Progenitor cell of endocrine pancreas (in vitro differentiated cells): ENCODE measurements at regions not wholly inside any gene's neighbourhood (a gene's known extent, or its start where the extent isn't known, plus 50 kb on each side); places are given as distances from the start of the nearest gene placed in this dataset.
A peak's percentile ranks its signal among the peaks of the same experiment; 100 is the strongest.

Experiments
- DNase-seq: peaks from one replicate; pipeline ENCODE4 v3.0.0; 2021; ENCODE audit warnings: low spot score; ENCODE audit not compliant: unreplicated experiment
- H3K27ac Mint-ChIP-seq: 2 replicates; pipeline ENCODE4 v1.8.0; 2021; ENCODE audit warnings: mild to moderate bottlenecking, moderate library complexity, mixed read lengths
- H3K27me3 Mint-ChIP-seq: 2 replicates; pipeline ENCODE4 v1.8.0; 2021; ENCODE audit warnings: mixed read lengths
- H3K36me3 Mint-ChIP-seq: 2 replicates; pipeline ENCODE4 v1.8.0; 2022; ENCODE audit warnings: mixed read lengths; ENCODE audit not compliant: insufficient read depth
- H3K4me1 Mint-ChIP-seq: 2 replicates; pipeline ENCODE4 v1.8.0; 2021; ENCODE audit warnings: low read depth, mixed read lengths
- H3K4me3 Mint-ChIP-seq: 2 replicates; pipeline ENCODE4 v1.8.0; 2021; ENCODE audit warnings: low read depth, mild to moderate bottlenecking, moderate library complexity, mixed read lengths
- H3K9me3 Mint-ChIP-seq: 2 replicates; pipeline ENCODE4 v1.8.0; 2021; ENCODE audit warnings: low read depth, mixed read lengths
- TF ChIP-seq, protein P1 (sequence below): fragments of 200-600 bp; sonication (generic); IDR thresholded peaks from one replicate; pipeline ENCODE4 v1.5.0; 2021; ENCODE audit warnings: antibody characterized with exemption, mild to moderate bottlenecking; ENCODE audit not compliant: unreplicated experiment

DNA sequence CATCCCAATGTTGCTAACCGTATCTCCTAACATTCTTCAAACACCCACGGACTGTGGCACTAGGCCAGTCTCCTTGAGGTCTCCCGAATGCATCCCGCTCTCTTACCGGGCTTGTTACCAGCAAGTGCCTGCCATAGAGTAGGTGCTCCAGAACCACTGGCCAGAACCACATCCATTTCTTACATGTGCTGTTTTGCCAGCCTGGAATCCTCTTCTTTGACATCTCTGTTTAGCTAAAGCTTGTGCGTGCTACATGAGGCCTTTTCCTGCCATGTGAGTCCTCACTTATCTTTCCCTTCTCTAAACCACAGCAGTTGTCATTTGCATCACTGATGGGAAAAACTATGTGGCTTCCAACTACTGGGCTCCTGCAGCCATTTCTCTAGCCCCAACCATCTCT is 397.4 kb downstream of the PCNX1 start:
- Mint-ChIP-seq H3K27me3 (no peaks in the 10 kb centered on the region), H3K4me1 (no peaks in the 10 kb centered on the region), H3K4me3 (no peak overlapping the region), H3K9me3 (no peaks in the 10 kb centered on the region), H3K36me3 (no peaks in the 10 kb centered on the region), H3K27ac (no peak overlapping the region)
- no peak for DNase-seq
- TF ChIP-seq, protein P1, sequence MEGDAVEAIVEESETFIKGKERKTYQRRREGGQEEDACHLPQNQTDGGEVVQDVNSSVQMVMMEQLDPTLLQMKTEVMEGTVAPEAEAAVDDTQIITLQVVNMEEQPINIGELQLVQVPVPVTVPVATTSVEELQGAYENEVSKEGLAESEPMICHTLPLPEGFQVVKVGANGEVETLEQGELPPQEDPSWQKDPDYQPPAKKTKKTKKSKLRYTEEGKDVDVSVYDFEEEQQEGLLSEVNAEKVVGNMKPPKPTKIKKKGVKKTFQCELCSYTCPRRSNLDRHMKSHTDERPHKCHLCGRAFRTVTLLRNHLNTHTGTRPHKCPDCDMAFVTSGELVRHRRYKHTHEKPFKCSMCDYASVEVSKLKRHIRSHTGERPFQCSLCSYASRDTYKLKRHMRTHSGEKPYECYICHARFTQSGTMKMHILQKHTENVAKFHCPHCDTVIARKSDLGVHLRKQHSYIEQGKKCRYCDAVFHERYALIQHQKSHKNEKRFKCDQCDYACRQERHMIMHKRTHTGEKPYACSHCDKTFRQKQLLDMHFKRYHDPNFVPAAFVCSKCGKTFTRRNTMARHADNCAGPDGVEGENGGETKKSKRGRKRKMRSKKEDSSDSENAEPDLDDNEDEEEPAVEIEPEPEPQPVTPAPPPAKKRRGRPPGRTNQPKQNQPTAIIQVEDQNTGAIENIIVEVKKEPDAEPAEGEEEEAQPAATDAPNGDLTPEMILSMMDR, result no peak

DNA sequence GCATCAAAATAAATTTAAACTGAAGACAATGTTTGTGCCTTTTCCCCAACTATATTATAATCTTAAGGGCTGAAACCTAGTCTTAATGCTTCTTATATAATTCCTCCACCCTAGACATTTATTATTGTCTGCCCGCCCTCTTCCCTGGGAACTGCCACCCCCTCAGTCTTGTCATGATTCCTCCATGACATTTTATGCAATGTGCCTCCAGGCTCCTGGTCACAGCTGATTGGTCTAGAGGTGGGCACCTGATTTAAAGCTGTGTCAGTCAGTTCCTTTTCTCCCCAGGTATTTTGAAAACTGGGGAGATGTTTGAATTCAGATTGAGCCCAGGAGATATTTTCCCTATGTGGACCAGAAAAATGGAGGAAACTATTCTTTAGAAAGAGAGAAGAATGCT is 401.4 kb downstream of the PCNX1 start:
- no peak for DNase-seq
- Mint-ChIP-seq H3K4me1 (no peaks in the 10 kb centered on the region), H3K4me3 (no peak overlapping the region), H3K27me3 (no peaks in the 10 kb centered on the region), H3K27ac (no peak overlapping the region), H3K9me3 (peaks cover 6% of the 10 kb centered on the region), H3K36me3 (no peaks in the 10 kb centered on the region)
- TF ChIP-seq, protein P1, result no peak

DNA sequence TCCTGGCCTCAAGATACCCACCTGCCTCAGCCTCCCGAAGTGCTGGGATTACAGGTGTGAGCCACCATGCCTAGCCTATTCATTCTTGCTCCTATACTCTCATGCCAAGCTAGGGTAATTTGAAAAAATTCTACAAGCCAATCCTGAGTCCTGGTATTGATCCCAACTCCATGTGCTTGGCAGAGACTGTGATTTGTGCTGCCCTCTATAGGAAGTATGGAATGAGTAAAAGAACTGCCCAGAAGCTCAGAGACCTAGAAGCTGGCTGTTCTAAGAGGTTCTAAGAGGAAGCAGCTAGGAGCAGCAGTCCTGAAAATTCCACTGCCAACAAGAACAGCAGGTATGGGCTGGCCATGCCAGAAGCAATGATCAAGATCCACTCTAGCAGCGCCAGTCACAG is 402.5 kb downstream of the PCNX1 start:
- H3K4me3 Mint-ChIP-seq, result no peak overlapping the region
- TF ChIP-seq, protein P1, result peak; percentile 51
- H3K27ac Mint-ChIP-seq, result no peak overlapping the region
- H3K4me1 Mint-ChIP-seq, result no peaks in the 10 kb centered on the region
- H3K36me3 Mint-ChIP-seq, result no peaks in the 10 kb centered on the region
- no peak for DNase-seq
- H3K27me3 Mint-ChIP-seq, result no peaks in the 10 kb centered on the region
- peaks cover 6% of the 10 kb centered on the region for H3K9me3 Mint-ChIP-seq

DNA sequence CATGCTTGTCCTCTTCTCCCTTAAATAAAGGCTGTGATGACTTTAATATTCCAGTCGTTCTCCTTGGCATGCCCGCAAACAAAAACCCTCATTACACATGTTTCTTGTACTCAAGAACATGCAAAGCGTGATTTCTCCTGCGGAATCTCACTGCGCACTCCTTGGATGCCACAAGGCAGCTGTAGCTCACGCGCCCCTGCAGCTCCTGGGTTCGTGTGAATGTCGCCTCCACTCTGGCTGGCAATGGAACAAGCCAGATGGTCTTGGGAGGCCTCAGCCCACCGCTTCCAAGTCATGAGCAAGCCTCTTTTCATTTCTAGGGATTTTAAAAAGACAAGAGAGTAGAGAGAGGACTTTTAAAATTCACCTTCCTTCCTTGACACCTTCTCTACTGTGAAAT is 403.8 kb downstream of the PCNX1 start:
- Mint-ChIP-seq H3K9me3 (peaks cover 6% of the 10 kb centered on the region), H3K36me3 (no peaks in the 10 kb centered on the region), H3K4me1 (no peaks in the 10 kb centered on the region), H3K27me3 (no peaks in the 10 kb centered on the region), H3K27ac (no peak overlapping the region), H3K4me3 (no peak overlapping the region)
- DNase-seq, result no peak
- TF ChIP-seq, protein P1, result no peak

DNA sequence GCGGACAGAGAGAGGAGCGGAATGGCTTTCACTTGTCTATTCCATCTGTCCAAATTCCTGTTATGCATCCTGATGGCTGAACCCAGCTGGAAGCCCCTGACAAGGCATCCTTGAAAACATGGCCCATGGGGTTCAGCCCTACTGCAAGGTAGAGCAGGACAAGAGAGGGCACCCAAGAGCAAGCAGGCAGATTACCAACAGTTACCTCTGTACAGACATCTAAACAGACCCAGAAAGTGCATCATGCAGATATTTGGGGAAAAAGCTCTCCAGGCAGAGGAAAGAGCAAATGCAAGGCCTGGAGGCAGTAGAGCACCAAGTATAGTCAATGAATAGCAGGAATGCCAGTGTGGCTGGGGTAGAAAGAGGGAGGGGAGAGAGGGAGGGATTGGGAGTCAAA is 407.5 kb downstream of the PCNX1 start:
- no peak for DNase-seq
- TF ChIP-seq, protein P1, result no peak
- Mint-ChIP-seq H3K36me3 (no peaks in the 10 kb centered on the region), H3K27me3 (no peaks in the 10 kb centered on the region), H3K4me3 (no peak overlapping the region), H3K4me1 (peaks cover 2% of the 10 kb centered on the region), H3K9me3 (peaks cover 6% of the 10 kb centered on the region), H3K27ac (no peak overlapping the region)
